HCT116 (cell line): ENCODE measurements at regions not wholly inside any gene's neighbourhood (a gene's known extent, or its start where the extent isn't known, plus 50 kb on each side); places are given as distances from the start of the nearest gene placed in this dataset.

Experiments used
- ATAC-seq: fragments of 200-7000 bp; cut with Tn5 transposase; 2 replicates; pipeline ENCODE4 v1.9.1; 2020; ENCODE audit warnings: mild to moderate bottlenecking, moderate library complexity
- BruUV-seq: library from RNA; stranded (reverse); fragments of 400-500 nt; replicated peaks from 2 replicates; lab custom pipeline; 2021; lab: Mats Ljungman, UMichigan
- CTCF ChIA-PET: fragments of 300-600 bp; sonication (Branson Sonifier 250); formaldehyde crosslinking; loops from one replicate; lab custom pipeline; 2021; ENCODE audit warnings: antibody characterized with exemption; lab: Charles Lee
- POLR2A ChIA-PET: fragments of 300-600, 350-600 bp; sonication (Branson Sonifier 250); formaldehyde crosslinking; loops from one replicate; lab custom pipeline; 2021; ENCODE audit warnings: antibody characterized with exemption; lab: Charles Lee
- RAD21 ChIA-PET, 2 experiments: fragments of 300-600 bp; sonication (Branson Sonifier 250); formaldehyde crosslinking; loops; one replicate each; lab custom pipeline; 2023; ENCODE audit warnings: low total read pairs in 2 of 2; ENCODE audit not compliant: uncharacterized antibody in 2 of 2, unreplicated experiment in 2 of 2, low non-redundant PET in 1 of 2; lab: Charles Lee
- DNase-seq: peaks from one replicate; pipeline ENCODE4 v3.0.0-alpha.2; 2010; ENCODE audit warnings: low read depth, low spot score
- H2AFZ ChIP-seq: fragments of 200-600 bp; shearing (Covaris generic), sonication (generic); 2 replicates; pipeline ENCODE4 v1.6.1; 2017; ENCODE audit warnings: low read depth, mixed run types, mixed read lengths, antibody characterized with exemption, low read length; ENCODE audit not compliant: poor library complexity, severe bottlenecking
- H3K27ac ChIP-seq: 2 replicates; pipeline ENCODE4 v1.5.1; 2012; ENCODE audit warnings: low read depth, low read length
- H3K27me3 ChIP-seq: fragments of 200-600 bp; sonication (generic); 2 replicates; pipeline ENCODE4 v1.6.1; 2016; ENCODE audit warnings: mixed run types, low read length, mixed read lengths; ENCODE audit not compliant: insufficient read depth
- H3K36me3 ChIP-seq, 2 experiments: fragments of 200-500 bp in 1 of 2; fragments of 200-600 bp in 1 of 2; sonication (Bioruptor generic) in 1 of 2; sonication (generic) in 1 of 2; 2 replicates each; pipeline versions ENCODE4 v1.5.1 to v1.6.1; 2014 to 2016; ENCODE audit warnings: low read length in 2 of 2, inconsistent platforms in 1 of 2, mixed read lengths in 1 of 2, mixed run types in 1 of 2; ENCODE audit not compliant: insufficient read depth in 2 of 2, control insufficient read depth in 1 of 2
- H3K4me1 ChIP-seq, 2 experiments: fragments of 200-600 bp in 1 of 2; sonication (generic) in 1 of 2; 2 replicates each; pipeline versions ENCODE4 v1.5.1 to v1.6.1; 2012 to 2017; ENCODE audit warnings: low read length in 2 of 2, inconsistent platforms in 1 of 2, mild to moderate bottlenecking in 1 of 2, mixed read lengths in 1 of 2, mixed run types in 1 of 2, moderate library complexity in 1 of 2; ENCODE audit not compliant: insufficient read depth in 2 of 2, control insufficient read depth in 1 of 2
- H3K4me2 ChIP-seq: fragments of 200-600 bp; sonication (generic); 2 replicates; pipeline ENCODE4 v1.6.1; 2017; ENCODE audit warnings: mixed run types, low read length, mixed read lengths
- H3K4me3 ChIP-seq, 2 experiments: fragments of 200-600 bp in 1 of 2; sonication (generic) in 1 of 2; replicated peaks in 1 of 2; 2 replicates each; pipeline ENCODE4 v1.5.1; 2011 to 2016; ENCODE audit warnings: low read length in 2 of 2, control low read depth in 1 of 2, low read depth in 1 of 2, mild to moderate bottlenecking in 1 of 2, mixed read lengths in 1 of 2, mixed run types in 1 of 2
- H3K79me2 ChIP-seq: fragments of 200-600 bp; sonication (generic); 2 replicates; pipeline ENCODE4 v1.6.1; 2017; ENCODE audit warnings: mild to moderate bottlenecking, mixed run types, low read length, moderate library complexity, mixed read lengths; ENCODE audit not compliant: insufficient read depth
- H3K9ac ChIP-seq: fragments of 200-600 bp; sonication (generic); 2 replicates; pipeline ENCODE4 v1.6.1; 2016; ENCODE audit warnings: low read length, mixed read lengths
- H3K9me2 ChIP-seq: fragments of 200-600 bp; sonication (generic), shearing (Covaris generic); 2 replicates; pipeline ENCODE4 v1.6.1; 2017; ENCODE audit warnings: mixed run types, mild to moderate bottlenecking, moderate library complexity; ENCODE audit not compliant: insufficient read depth
- H3K9me3 ChIP-seq, 2 experiments: fragments of 200-500 bp in 1 of 2; fragments of 200-600 bp in 1 of 2; sonication (Bioruptor generic) in 1 of 2; sonication (generic) in 1 of 2; 2 replicates each; pipeline ENCODE4 v1.6.1; 2014 to 2017; ENCODE audit warnings: low read length in 2 of 2, mixed read lengths in 2 of 2, inconsistent platforms in 1 of 2, low read depth in 1 of 2, mild to moderate bottlenecking in 1 of 2, mixed run types in 1 of 2, moderate library complexity in 1 of 2; ENCODE audit not compliant: control insufficient read depth in 1 of 2, insufficient read depth in 1 of 2
- H4K20me1 ChIP-seq: fragments of 200-600 bp; sonication (generic), shearing (Covaris generic); 2 replicates; pipeline ENCODE4 v1.6.1; 2017; ENCODE audit warnings: mixed run types, mild to moderate bottlenecking, moderate library complexity; ENCODE audit not compliant: insufficient read depth
- CEBPB ChIP-seq: IDR thresholded peaks from 2 replicates; pipeline ENCODE4 v1.6.1; 2012; ENCODE audit warnings: low read depth
- POLR2A ChIP-seq: IDR thresholded peaks from 2 replicates; pipeline ENCODE4 v1.7.0; 2011; ENCODE audit warnings: borderline replicate concordance; ENCODE audit not compliant: insufficient read depth, insufficient read length; ENCODE audit errors: extremely low read depth
- SRF ChIP-seq: IDR thresholded peaks from 2 replicates; pipeline ENCODE4 v1.6.1; 2012; ENCODE audit warnings: low read depth
- ZNF274 ChIP-seq: fragments of 200-500 bp; sonication (Bioruptor generic); IDR thresholded peaks from 2 replicates; pipeline ENCODE4 v1.6.1; 2014; ENCODE audit warnings: mild to moderate bottlenecking, low read depth, low read length, inconsistent platforms
- intact Hi-C: fragments of 100-400 bp; cut with micrococcal nuclease; formaldehyde crosslinking; loops from 2 replicates; pipeline ENCODE4 v1.10.0; 2022
- TF ChIP-seq, protein P1 (sequence below): IDR thresholded peaks from 2 replicates; pipeline ENCODE4 v1.6.1; 2012
- TF ChIP-seq, protein P2 (sequence below): IDR thresholded peaks from 2 replicates; pipeline ENCODE4 v1.6.1; 2012
- TF ChIP-seq, protein P3 (sequence below): IDR thresholded peaks from 2 replicates; pipeline ENCODE4 v1.6.1; 2011; ENCODE audit warnings: mild to moderate bottlenecking, low read length, moderate library complexity; ENCODE audit not compliant: insufficient replicate concordance; ENCODE audit errors: extremely low read depth

DNA sequence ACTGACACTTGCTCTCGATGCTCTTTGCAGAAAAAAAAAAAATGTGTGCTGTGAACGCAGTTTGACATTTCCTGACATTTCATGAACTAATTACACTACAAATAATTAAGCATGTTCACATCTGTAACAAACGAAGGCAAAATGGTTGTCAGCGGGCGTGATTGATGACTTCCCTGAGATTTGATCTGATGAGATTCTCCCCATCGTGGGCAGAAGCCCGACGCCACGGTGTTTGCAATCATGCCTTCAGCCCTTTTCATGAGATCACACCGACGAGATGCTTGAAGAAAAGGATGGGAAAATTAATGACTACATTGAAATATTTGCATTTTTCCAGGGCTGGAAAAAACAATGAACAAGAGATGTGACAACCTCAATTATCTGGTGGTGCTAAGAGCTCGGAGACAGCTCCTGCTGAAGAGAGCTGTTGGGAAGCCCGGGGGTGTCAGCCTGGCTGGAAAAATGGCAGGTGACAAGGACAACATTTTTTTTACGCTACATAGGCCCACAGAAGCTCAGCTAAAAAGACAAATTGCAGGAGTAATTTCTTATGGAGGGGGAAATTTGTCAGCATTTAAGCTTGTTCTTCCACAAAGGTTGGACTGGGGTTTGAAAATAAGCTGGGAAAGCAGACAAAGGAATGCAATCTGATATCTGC is 259.4 kb upstream of the IRX3 start:
- Histone ChIP-seq H3K79me2 (no peaks in the 10 kb centered on the region), H3K27me3 (peaks cover 47% of the 10 kb centered on the region), H3K4me2 (no peak overlapping the region), H3K9me3 (no peaks in the 10 kb centered on the region), H3K9me2 (no peaks in the 10 kb centered on the region), H3K9ac (no peak overlapping the region), H4K20me1 (no peaks in the 10 kb centered on the region), H3K36me3 (no peaks in the 10 kb centered on the region), H2AFZ (no peak overlapping the region), H3K4me3 (no peak overlapping the region), H3K4me1 (no peaks in the 10 kb centered on the region), H3K27ac (no peak overlapping the region)
- POLR2A ChIA-PET = no interaction called here
- DNase-seq (no peak), ATAC-seq (no peak)
- no TSS peak for BruUV-seq
- CTCF ChIA-PET = no interaction called here
- RAD21 ChIA-PET = no interaction called here
- TF ChIP-seq, protein P1, sequence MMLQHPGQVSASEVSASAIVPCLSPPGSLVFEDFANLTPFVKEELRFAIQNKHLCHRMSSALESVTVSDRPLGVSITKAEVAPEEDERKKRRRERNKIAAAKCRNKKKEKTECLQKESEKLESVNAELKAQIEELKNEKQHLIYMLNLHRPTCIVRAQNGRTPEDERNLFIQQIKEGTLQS = no peak
- TF ChIP-seq POLR2A (no peak), ZNF274 (no peak)
- intact Hi-C loops = no loop called here

DNA sequence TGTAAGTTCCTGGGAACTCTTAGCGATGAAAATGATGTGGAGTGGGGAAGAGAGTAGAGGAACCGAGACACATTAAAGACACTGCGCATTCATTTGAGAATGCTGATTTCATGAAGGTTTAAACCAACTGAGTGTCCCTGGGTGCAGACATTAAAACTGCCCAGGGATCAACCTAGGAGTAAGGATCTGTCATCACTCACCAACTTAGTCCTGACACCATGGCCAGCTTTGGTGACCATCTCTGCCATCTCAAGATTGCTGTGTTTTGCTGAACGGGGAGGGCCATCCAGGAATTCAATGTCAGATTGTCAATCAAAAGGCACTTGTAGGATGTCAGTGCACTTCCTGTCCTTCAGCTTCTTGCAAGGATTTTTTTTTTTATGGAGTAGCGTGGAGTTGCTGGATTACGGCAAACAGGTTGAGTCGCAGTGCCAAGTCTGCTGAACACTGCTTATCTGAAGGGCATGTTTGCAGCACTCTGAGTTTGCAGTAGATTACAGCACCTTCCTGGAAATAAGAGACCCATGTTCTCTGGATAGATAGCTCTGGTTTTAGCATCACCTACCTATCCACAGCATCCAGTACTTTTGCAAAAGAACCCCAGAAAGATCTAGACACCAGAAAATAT is 258.1 kb upstream of the IRX3 start:
- no peak overlapping the region for H3K4me2 ChIP-seq
- no peaks in the 10 kb centered on the region for H3K36me3 ChIP-seq
- no peak overlapping the region for H3K9ac ChIP-seq
- no peak overlapping the region for H3K27ac ChIP-seq
- no peaks in the 10 kb centered on the region for H3K4me1 ChIP-seq
- no peaks in the 10 kb centered on the region for H3K79me2 ChIP-seq
- no peak overlapping the region for H3K4me3 ChIP-seq
- RAD21 ChIA-PET = no interaction called here
- H3K9me3 ChIP-seq = no peaks in the 10 kb centered on the region
- no peak overlapping the region for H2AFZ ChIP-seq
- no peaks in the 10 kb centered on the region for H4K20me1 ChIP-seq
- POLR2A ChIA-PET = no interaction called here
- TF ChIP-seq SRF (no peak), CEBPB (no peak), ZNF274 (no peak)
- TF ChIP-seq, protein P2, sequence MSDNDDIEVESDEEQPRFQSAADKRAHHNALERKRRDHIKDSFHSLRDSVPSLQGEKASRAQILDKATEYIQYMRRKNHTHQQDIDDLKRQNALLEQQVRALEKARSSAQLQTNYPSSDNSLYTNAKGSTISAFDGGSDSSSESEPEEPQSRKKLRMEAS = no peak
- TF ChIP-seq, protein P3, sequence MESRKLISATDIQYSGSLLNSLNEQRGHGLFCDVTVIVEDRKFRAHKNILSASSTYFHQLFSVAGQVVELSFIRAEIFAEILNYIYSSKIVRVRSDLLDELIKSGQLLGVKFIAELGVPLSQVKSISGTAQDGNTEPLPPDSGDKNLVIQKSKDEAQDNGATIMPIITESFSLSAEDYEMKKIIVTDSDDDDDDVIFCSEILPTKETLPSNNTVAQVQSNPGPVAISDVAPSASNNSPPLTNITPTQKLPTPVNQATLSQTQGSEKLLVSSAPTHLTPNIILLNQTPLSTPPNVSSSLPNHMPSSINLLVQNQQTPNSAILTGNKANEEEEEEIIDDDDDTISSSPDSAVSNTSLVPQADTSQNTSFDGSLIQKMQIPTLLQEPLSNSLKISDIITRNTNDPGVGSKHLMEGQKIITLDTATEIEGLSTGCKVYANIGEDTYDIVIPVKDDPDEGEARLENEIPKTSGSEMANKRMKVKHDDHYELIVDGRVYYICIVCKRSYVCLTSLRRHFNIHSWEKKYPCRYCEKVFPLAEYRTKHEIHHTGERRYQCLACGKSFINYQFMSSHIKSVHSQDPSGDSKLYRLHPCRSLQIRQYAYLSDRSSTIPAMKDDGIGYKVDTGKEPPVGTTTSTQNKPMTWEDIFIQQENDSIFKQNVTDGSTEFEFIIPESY = no peak
- no TSS peak for BruUV-seq
- ATAC-seq (no peak), DNase-seq (no peak)
- H3K9me2 ChIP-seq = no peaks in the 10 kb centered on the region
- intact Hi-C loops = no loop called here
- peaks cover 60% of the 10 kb centered on the region for H3K27me3 ChIP-seq
- CTCF ChIA-PET = no interaction called here
